Liver (tissue), 8 donors: ENCODE measurements at regions not wholly inside any gene's neighbourhood (a gene's known extent, or its start where the extent isn't known, plus 50 kb on each side); places are given as distances from the start of the nearest gene placed in this dataset.
A peak's percentile ranks its signal among the peaks of the same experiment; 100 is the strongest.

ENCODE experiments used
- DNase-seq: peaks from one replicate; pipeline ENCODE4 v3.0.0-alpha.2; 2017; ENCODE audit warnings: low spot score
- H3K27ac ChIP-seq, 2 donors: one replicate each; pipeline ENCODE4 v1.7.0; 2013; ENCODE audit warnings: inconsistent platforms in 2 of 2, low read length in 2 of 2, control low read depth in 1 of 2, low read depth in 1 of 2, mild to moderate bottlenecking in 1 of 2
- H3K27me3 ChIP-seq, 4 donors: one replicate each; pipeline versions ENCODE4 v1.6.1 to v1.7.0; 2013; ENCODE audit warnings: low read length in 3 of 4, inconsistent platforms in 1 of 4, mild to moderate bottlenecking in 1 of 4, moderate library complexity in 1 of 4; ENCODE audit not compliant: control insufficient read depth in 4 of 4, insufficient read depth in 4 of 4
- H3K36me3 ChIP-seq, 4 donors: one replicate each; pipeline versions ENCODE4 v1.6.1 to v1.7.0; 2013; ENCODE audit warnings: low read length in 3 of 4, mild to moderate bottlenecking in 3 of 4, low read depth in 1 of 4, moderate library complexity in 1 of 4; ENCODE audit not compliant: control insufficient read depth in 4 of 4, insufficient read depth in 3 of 4
- H3K4me1 ChIP-seq, 4 donors: one replicate each; pipeline versions ENCODE4 v1.6.1 to v1.7.0; 2013; ENCODE audit warnings: low read length in 3 of 4, mild to moderate bottlenecking in 3 of 4, moderate library complexity in 1 of 4; ENCODE audit not compliant: control insufficient read depth in 4 of 4, insufficient read depth in 4 of 4
- H3K4me3 ChIP-seq, 3 donors: one replicate each; pipeline versions ENCODE4 v1.6.1 to v1.7.0; 2013; ENCODE audit warnings: low read length in 3 of 3, control low read depth in 1 of 3, low read depth in 1 of 3, mild to moderate bottlenecking in 1 of 3
- H3K9ac ChIP-seq, 2 donors: one replicate each; pipeline ENCODE4 v1.7.0; 2013; ENCODE audit warnings: low read length in 2 of 2, mild to moderate bottlenecking in 2 of 2, moderate library complexity in 2 of 2, control low read depth in 1 of 2, low read depth in 1 of 2
- H3K9me3 ChIP-seq, 4 donors: one replicate each; pipeline versions ENCODE4 v1.6.1 to v1.7.0; 2013; ENCODE audit warnings: low read length in 3 of 4; ENCODE audit not compliant: control insufficient read depth in 4 of 4
- CTCF ChIP-seq: fragments of 150-350 bp; IDR thresholded peaks from 2 replicates; pipeline ENCODE4 v1.5.1; 2017; ENCODE audit warnings: improper control_type of control experiment, low read depth, low read length; ENCODE audit not compliant: missing input control
- EGR1 ChIP-seq, 2 donors: IDR thresholded peaks; 2 replicates each; pipeline ENCODE4 v1.6.1; 2016 to 2018; ENCODE audit warnings: antibody characterized with exemption in 2 of 2, low read depth in 2 of 2
- FOXA1 ChIP-seq: IDR thresholded peaks from 2 replicates; pipeline ENCODE4 v1.6.1; 2016; ENCODE audit warnings: antibody characterized with exemption
- FOXA2 ChIP-seq: IDR thresholded peaks from 2 replicates; pipeline ENCODE4 v1.6.1; 2016; ENCODE audit warnings: antibody characterized with exemption
- GABPA ChIP-seq, 2 donors: IDR thresholded peaks in 1 of 2; conservative IDR thresholded peaks in 1 of 2; 2 replicates each; pipeline ENCODE4 v1.6.1; 2016; ENCODE audit warnings: antibody characterized with exemption in 2 of 2, mild to moderate bottlenecking in 1 of 2, moderate library complexity in 1 of 2
- HNF4A ChIP-seq, 2 donors: conservative IDR thresholded peaks; 2 replicates each; pipeline ENCODE4 v1.6.1; 2016; ENCODE audit warnings: antibody characterized with exemption in 2 of 2, mild to moderate bottlenecking in 2 of 2
- HNF4G ChIP-seq: IDR thresholded peaks from 2 replicates; pipeline ENCODE4 v1.6.1; 2016; ENCODE audit warnings: antibody characterized with exemption
- JUND ChIP-seq, 2 donors: IDR thresholded peaks; 2 replicates each; pipeline ENCODE4 v1.6.1; 2016; ENCODE audit warnings: antibody characterized with exemption in 2 of 2
- MAX ChIP-seq: IDR thresholded peaks from 2 replicates; pipeline ENCODE4 v1.6.1; 2016; ENCODE audit warnings: antibody characterized with exemption
- NR2F2 ChIP-seq: IDR thresholded peaks from 2 replicates; pipeline ENCODE4 v1.6.1; 2016; ENCODE audit warnings: antibody characterized with exemption
- RAD21 ChIP-seq, 2 donors: IDR thresholded peaks; 2 replicates each; pipeline ENCODE4 v1.6.1; 2016; ENCODE audit warnings: antibody characterized with exemption in 2 of 2, mild to moderate bottlenecking in 2 of 2
- REST ChIP-seq: IDR thresholded peaks from 2 replicates; pipeline ENCODE4 v1.6.1; 2016; ENCODE audit warnings: antibody characterized with exemption, mild to moderate bottlenecking
- RXRA ChIP-seq, 2 donors: IDR thresholded peaks; 2 replicates each; pipeline ENCODE4 v1.6.1; 2017 to 2018; ENCODE audit warnings: antibody characterized with exemption in 2 of 2, mild to moderate bottlenecking in 1 of 2
- SP1 ChIP-seq: IDR thresholded peaks from 2 replicates; pipeline ENCODE4 v1.6.1; 2018; ENCODE audit warnings: antibody characterized with exemption, mild to moderate bottlenecking
- TAF1 ChIP-seq: conservative IDR thresholded peaks from 2 replicates; pipeline ENCODE4 v1.6.1; 2016; ENCODE audit warnings: antibody characterized with exemption, mild to moderate bottlenecking
- WGBS: extraction: QIAGEN DNeasy Blood & Tissue Kit; methylation state at CpG from one replicate; pipeline ENCODE4 v1.1.7; 2013; 5-methylcytosine and 5-hydroxymethylcytosine counted together
- TF ChIP-seq, protein P1 (sequence below): IDR thresholded peaks from 2 replicates; pipeline ENCODE4 v1.6.1; 2016; ENCODE audit warnings: antibody characterized with exemption
- donor health status: healthy.
- donor health status: healthy.
- donor health status: healthy.
- donor health status: healthy.
- donor health status: healthy.

- no peak overlapping the region for H3K4me3 ChIP-seq
- 86% methylated on average over 5 of the region's 5 CpGs for WGBS
- peak; percentile 14 for TF ChIP-seq NR2F2
- TF ChIP-seq EGR1 (IDR thresholded peaks at IDR 0.05; ENCODE audit: low read depth in 2 of 2): no peak
- H3K27me3 ChIP-seq: no peaks in the 10 kb centered on the region
- DNase-seq: no peak
- H3K36me3 ChIP-seq: no peaks in the 10 kb centered on the region
- H3K4me1 ChIP-seq: peaks cover 0 to 7% (median 0%) of the 10 kb centered on the region in 4 donors
- H3K9me3 ChIP-seq: peaks cover 0 to 1% (median 0%) of the 10 kb centered on the region in 4 donors
- no peak overlapping the region for H3K27ac ChIP-seq
- H3K9ac ChIP-seq: no peak overlapping the region
Observed at GRCh38 chr12:89085421-89085820, 266.9 kb downstream of the DUSP6 start.

GRCh38 chr12:89084751-89085150 is 267.6 kb downstream of the DUSP6 start:
- peaks cover 0 to 7% (median 0%) of the 10 kb centered on the region in 4 donors for H3K4me1 ChIP-seq
- H3K9ac ChIP-seq: no peak overlapping the region
- H3K36me3 ChIP-seq: no peaks in the 10 kb centered on the region
- H3K27ac ChIP-seq: no peak overlapping the region
- no peak overlapping the region for H3K4me3 ChIP-seq
- 87% methylated on average over 3 of the region's 3 CpGs for WGBS
- TF ChIP-seq FOXA1 (no peak), TAF1 (no peak), SP1 (no peak), EGR1 (IDR thresholded peaks at IDR 0.05; ENCODE audit: low read depth in 2 of 2) (no peak), MAX (no peak), GABPA (IDR thresholded peaks at IDR 0.05 in 1 of 2, conservative IDR thresholded peaks at IDR 0.05 in 1 of 2) (no peak), FOXA2 (no peak), CTCF (no peak), HNF4G (no peak)
- no peaks in the 10 kb centered on the region for H3K9me3 ChIP-seq
- no peaks in the 10 kb centered on the region for H3K27me3 ChIP-seq
- DNase-seq: no peak

GRCh38 chr12:89083491-89083890 is 268.8 kb downstream of the DUSP6 start:
- Histone ChIP-seq H3K27ac (no peak overlapping the region), H3K9me3 (no peaks in the 10 kb centered on the region), H3K36me3 (no peaks in the 10 kb centered on the region), H3K4me3 (no peak overlapping the region), H3K9ac (no peak overlapping the region), H3K4me1 (peaks cover 0 to 7% (median 0%) of the 10 kb centered on the region in 4 donors), H3K27me3 (no peaks in the 10 kb centered on the region)
- DNase-seq: no peak
- no peak for TF ChIP-seq NR2F2
- no peak for TF ChIP-seq MAX
- TF ChIP-seq REST: no peak
- TF ChIP-seq, protein P1, sequence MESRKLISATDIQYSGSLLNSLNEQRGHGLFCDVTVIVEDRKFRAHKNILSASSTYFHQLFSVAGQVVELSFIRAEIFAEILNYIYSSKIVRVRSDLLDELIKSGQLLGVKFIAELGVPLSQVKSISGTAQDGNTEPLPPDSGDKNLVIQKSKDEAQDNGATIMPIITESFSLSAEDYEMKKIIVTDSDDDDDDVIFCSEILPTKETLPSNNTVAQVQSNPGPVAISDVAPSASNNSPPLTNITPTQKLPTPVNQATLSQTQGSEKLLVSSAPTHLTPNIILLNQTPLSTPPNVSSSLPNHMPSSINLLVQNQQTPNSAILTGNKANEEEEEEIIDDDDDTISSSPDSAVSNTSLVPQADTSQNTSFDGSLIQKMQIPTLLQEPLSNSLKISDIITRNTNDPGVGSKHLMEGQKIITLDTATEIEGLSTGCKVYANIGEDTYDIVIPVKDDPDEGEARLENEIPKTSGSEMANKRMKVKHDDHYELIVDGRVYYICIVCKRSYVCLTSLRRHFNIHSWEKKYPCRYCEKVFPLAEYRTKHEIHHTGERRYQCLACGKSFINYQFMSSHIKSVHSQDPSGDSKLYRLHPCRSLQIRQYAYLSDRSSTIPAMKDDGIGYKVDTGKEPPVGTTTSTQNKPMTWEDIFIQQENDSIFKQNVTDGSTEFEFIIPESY: no peak
- TF ChIP-seq JUND (IDR thresholded peaks at IDR 0.05): no peak
- TF ChIP-seq CTCF: no peak
- TF ChIP-seq RAD21 (IDR thresholded peaks at IDR 0.05): no peak
- no peak for TF ChIP-seq HNF4A (conservative IDR thresholded peaks at IDR 0.05)
- TF ChIP-seq TAF1: no peak
- TF ChIP-seq FOXA1: no peak
- TF ChIP-seq GABPA (IDR thresholded peaks at IDR 0.05 in 1 of 2, conservative IDR thresholded peaks at IDR 0.05 in 1 of 2): no peak
- no peak for TF ChIP-seq EGR1 (IDR thresholded peaks at IDR 0.05; ENCODE audit: low read depth in 2 of 2)
- no peak for TF ChIP-seq RXRA (IDR thresholded peaks at IDR 0.05)
- 74% methylated on average over 3 of the region's 3 CpGs for WGBS
